GM21723 (cell line): ENCODE measurements at regions not wholly inside any gene's neighbourhood (a gene's known extent, or its start where the extent isn't known, plus 50 kb on each side); places are given as distances from the start of the nearest gene placed in this dataset.

Source experiments
- ATAC-seq: cut with Tn5 transposase; IDR thresholded peaks from one replicate; pipeline ENCODE4 v1.9.1; 2021; ENCODE audit warnings: mild to moderate bottlenecking, moderate library complexity; ENCODE audit not compliant: unreplicated experiment

DNA sequence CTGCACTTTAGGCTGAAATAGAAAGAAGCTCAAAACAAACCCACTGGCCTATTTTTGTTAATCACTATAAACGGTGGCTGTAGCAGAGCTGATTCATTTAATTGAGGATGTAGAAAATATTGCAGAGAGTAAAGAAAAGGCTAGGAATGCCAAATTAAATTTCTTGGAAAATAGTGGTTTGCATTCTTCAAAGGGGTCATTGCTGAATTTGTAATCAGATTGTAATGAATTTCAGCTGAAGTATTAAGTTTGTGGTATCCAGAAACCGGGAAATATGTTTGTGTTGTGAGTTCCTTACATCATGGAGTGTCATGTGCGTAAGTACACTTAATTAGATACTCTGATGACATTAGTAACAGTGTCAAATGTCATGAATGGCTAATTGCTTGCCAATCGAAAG lies 203.0 kb downstream of the SAMD5 start:
- no peak for ATAC-seq

DNA sequence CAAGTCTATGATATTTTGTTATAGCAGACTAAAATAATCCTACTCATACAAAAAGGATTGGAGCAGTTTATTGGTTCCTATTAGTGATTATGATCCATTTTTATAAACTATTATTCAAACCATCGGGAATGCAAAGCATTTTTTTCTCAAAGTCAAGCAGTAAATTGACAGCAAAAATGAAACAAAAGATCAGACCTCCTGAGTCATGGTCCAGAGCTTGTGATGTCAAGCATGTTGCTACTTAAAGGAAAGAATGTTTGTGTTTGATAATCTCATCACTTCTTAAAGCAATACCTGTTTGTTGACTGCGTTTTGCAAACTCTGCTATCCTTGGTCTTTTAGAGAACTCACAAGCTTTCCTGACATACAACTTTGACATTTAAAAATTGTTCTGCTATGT lies 204.4 kb downstream of the SAMD5 start:
- no peak for ATAC-seq

DNA sequence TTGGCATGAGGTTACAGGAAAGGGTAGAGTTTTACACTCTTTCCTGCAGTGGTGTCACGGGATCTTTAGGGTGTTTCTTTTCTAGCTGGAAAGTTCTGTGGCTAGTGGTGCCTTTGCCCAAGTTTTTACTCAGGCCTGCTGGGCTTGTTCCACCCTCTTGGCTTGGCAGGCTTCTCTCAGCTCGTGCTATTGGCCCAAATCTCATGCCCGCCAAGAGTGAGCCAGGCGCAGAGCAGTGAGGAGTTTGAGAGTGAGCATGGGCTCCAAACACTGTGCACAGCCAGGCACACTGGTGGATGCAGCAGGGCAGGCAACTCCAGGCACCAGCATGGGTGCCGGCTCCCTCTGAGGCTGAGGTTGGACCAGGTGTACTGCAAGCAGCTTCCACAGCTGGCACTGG lies 206.5 kb downstream of the SAMD5 start:
- ATAC-seq = no peak

DNA sequence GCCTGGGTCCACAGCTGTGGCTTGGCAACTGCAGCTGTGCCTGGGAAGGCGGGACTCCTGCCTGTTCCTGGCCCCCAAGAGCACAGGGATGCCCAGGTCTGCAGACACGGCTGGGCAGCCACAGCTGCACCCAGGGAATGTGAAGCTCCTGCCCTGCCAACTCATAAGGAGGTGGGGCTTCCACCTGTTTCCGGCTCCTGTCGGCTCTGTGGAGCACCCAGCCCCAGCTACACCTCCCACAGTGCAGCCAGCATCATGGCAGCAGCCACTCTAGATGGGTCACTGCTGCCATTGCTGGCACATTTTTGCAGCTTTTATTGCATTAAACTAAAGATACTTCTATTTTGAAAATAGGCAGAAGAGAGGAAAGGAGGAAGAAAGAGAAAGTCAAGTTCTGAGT lies 207.9 kb downstream of the SAMD5 start:
- ATAC-seq = no peak

DNA sequence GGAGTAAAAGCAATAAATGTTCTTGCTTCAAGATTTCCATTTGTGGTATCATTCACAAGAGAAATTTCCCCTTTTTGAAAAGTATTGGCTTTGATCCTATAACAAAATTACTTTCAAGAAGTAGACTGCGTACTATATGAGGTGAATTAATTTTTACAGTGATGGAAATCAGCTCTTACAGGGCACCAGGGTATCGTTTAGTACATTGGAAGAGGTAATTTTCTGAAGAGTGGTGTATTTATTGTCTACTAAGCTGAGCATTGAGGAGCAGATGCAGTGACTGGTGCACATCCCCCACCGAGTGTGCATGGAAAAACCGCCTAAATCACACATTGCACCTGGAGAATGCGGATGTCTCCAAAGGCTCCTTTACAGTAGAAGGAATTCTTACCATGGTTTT lies 209.5 kb downstream of the SAMD5 start:
- ATAC-seq = no peak

DNA sequence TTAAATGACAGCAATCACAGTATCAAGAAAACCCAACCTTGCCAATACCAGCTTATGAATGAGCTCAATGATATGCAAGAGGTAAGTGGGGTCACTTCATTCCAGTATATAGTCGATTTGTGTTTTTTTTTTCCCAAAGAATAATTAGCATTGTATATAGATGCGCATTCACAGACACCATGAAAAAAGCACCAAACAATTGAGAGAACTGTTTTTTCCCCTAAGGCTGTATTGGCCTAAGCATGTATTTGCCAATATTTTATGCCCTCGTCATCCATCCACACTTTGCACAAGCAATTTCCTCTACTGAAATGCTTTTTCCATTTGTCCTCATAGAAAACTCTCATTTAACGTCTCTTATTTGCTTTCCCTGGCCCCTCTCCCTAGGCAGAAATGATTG lies 213.7 kb downstream of the SAMD5 start:
- ATAC-seq = no peak

DNA sequence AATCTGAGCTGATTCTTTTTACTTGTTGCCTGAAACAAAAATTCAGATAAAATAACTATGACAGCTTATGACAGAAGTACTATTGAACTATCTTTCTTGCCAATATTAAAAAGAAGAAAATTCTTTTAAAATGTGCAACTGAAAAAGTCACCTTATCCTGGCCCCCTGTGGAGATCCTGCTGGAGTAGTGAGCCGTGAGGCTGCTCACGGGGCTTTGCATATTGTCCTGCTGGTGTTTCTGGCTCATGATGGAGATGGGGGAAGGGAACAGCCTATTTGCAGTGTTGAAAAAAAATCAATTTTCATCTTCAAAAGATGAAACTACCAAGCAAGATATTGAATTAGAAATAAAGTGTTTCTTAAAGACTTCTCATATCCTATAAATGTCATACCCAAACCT lies 216.0 kb downstream of the SAMD5 start:
- no peak for ATAC-seq

DNA sequence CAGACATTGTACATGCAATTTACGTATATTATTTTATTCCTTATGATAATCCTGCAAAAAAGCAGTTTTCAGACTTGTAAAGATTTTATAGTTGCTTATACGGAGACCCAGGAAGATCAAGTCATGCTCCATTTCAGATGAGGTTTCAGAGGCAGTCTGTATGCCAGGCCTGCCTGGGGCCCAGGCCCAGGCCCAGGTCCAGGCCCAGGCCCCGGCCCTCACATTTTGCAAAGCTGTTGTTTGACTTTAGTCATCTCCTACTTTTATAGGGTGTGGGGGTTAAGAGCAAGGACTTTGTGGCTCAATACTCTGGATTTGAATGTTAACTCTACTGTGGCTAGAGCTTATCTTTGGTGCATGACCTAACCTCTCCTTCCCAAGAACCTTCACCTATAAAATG lies 217.9 kb downstream of the SAMD5 start:
- no peak for ATAC-seq

DNA sequence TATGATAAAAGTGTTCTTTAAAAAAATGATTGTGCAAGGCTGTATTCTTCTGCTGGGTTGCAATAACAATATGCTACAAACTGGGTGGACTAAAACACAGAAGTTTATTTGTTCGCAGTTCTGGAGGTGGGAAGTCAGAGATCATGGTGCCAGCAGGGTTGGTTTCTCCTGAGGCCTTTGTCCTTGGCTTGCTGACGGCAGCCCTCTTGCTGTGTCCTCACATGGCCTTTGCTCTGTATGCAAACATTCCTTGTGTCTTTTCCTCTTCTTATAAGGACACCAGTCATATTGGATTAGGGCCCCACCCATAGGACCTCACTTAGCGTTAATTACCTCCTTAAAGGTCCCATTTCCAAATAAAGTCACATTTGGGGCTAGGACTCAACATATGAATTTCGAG lies 220.4 kb downstream of the SAMD5 start:
- no peak for ATAC-seq

DNA sequence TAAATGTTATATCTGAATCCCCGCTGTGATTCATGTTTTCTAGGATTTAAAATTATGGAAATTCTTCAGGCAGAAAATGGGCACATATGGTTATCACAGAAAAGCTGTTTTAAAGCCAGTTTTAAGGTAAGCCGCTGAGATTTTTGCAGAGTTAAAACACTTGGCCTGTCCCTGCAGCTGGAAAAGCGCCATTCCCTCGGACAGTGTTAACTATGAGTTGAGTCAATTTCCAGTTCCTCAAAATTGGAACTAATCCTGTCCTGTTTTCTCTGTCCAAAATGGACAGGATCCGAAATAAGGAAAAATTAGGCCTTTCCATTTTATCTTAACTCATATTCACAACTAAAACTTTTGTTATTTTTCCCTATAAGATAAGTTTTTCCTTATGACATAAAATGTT lies 225.2 kb downstream of the SAMD5 start:
- ATAC-seq = no peak

DNA sequence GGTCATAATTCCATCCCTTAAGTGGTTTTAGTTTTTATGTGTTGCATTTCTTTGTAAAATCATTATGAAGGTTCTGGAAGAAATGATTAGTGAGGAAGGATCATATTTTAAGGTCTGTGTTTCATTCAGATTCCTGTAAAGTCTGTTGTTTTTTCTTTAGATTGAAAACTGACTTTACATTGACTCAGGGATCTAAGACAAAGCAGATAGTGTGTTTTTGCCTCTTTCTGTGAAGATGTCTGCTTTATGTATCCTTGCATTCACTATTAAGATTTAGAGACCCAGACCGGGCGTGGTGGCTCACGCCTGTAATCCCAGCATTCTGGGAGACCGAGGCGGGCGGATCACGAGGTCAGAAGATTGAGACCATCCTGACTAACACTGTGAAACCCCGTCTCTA lies 225.7 kb downstream of the SAMD5 start:
- no peak for ATAC-seq

DNA sequence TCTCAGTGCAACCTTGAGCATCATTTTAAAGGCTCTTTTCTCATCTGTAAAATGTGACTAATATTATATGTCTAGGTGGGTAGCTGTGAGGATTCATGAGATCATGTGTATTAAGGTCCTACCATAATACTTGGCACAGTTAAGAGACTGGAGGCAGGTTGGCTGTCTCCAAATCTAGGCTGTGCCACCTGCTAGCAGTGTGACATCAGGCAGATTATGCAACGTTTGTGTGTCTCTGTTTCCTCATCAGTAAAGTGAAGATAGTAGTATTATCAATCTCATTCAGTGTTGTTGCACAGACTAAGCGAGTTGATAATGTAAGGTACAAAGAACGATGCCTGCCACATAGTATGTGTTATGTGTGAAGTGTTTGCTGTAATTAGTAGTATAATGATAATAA lies 227.4 kb downstream of the SAMD5 start:
- no peak for ATAC-seq

DNA sequence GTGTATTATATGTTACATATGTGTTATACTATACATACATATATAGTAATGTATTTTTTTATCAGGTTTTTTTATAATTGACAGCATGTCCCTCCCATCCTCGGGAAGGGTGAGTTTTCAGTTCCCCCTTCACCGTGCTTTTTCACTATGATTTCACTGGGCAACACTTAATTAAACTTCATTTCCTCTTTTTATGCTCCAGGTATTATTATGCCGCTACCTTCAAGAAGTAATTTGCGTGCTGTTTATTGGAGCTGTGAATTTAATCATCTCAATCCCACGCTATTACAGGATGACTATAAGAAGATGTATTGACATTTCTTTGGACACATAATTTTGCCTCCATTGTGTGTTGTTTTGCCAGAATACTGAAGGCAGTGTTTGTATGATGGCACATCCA lies 228.6 kb downstream of the SAMD5 start:
- no peak for ATAC-seq

DNA sequence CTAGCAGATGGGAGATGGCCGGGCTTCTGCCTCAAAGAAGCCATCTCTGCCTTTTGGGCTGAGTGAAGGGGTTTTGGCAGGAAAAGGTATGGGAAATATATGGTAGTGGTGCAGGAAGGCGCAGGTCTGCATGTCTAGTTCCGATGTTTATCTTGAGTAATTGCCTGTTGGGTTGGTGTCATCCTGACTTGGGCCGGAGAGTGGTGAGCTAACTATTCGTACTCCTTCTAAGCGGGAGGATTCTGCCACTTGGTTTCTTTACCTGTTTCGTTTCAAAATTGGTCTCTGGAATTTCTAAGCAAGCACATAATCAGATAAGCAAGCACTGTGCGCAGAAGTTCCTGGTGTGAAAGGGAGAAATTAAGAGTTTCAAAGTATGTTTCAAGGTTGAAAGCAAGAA lies 229.6 kb downstream of the SAMD5 start:
- ATAC-seq = no peak

DNA sequence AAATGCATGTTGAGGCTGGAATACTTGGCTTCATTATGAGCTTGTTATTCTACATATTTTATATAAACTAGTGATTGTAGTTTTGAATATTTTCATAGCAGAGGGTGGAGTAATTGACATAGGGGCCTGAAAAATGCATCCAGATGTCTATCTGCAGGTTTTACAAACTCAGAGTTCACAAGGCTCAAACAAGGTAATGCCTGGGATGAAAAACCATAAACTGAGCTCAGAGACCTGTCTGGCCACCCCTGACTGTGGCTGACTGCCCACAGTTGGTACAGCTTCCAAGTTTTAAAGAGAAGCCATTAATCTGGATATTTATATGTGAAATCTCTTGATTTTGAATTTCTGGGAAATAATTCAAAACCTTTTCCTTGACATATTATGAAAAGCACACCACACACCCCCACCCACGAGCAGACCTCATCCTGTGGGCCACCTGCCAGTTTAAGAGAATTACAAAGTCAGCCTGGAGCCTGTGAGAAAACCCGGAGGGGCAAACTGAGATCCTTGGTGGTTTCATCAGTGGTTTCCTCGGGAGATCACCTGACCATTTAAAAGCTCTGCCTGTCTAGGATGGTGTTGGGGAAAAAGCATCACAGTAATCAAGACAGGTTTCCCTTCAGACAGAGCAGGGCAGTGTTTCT lies 230.1 kb downstream of the SAMD5 start:
- no peak for ATAC-seq

DNA sequence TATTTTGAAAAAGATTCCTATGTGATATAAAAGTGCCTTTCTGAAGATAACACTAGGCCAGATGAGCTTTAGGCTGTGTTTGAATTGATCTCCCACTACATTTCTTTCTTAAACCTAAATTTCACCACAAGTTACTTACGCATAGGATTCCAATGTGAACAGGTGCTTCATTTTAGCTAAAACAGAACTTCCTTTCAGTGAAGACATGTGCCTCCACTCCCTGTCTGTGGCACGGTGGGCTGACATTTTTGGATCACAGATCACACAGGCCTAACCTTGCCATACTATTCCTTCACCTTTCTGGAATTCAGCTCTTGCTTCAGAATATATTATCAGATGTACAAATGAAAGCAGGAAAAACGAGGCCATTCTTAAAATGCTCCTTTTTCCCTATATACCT lies 231.8 kb downstream of the SAMD5 start:
- ATAC-seq = no peak

DNA sequence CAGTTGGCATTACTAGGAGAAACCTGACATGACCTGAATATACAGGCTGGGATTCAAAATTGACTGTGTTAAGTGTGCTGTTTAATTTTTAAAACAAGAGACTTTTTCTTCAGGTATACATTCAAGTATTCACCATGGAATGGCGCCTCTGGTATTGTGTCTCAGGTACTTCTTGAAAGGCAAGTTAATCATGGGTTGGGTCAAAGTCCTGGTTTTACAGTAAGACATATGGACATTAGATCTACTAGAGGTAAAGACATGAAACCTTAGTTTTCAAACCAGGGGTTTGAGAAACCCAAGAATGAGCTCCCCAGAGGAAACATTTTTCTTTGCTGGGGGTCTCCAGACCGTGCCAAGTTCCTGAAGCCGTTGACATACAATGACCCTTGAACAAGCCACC lies 232.4 kb downstream of the SAMD5 start:
- no peak for ATAC-seq

DNA sequence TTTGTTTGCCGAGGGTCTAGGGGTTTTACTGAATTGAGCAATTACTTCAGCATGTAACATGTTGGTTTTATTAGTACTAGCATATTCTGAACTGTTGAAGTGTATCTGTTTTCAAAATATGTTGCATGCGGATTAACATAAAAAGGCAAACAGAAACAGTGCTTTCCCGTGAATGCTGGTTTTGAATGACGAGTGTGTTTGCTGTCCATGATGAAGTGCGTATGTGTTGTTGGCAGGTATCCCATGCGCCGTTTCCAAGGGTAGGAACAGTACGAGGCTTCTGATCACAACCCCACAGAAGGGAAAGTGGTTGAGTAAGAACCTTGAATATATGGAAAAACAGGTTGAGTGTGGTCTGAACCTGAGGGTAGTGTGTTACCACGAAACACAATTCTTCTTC lies 232.9 kb downstream of the SAMD5 start:
- no peak for ATAC-seq

DNA sequence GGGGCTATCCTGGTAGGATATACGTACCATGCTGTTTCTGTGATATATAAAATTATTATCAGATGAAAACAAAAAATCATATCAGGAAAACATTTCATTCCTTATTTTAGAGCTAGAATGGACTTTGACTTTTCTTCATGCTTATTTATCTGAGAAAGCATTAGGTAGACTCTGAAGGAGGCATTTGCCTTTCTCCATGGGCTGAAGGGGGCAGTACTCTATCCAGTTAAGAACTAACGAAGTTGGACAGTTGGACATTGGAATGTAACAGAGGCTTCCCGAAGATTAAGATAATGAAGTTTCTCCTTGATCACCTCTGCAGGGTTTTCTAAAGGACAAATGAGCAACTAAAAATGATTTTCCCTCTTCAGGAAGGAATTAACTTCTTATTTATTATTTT lies 233.9 kb downstream of the SAMD5 start:
- ATAC-seq = no peak

DNA sequence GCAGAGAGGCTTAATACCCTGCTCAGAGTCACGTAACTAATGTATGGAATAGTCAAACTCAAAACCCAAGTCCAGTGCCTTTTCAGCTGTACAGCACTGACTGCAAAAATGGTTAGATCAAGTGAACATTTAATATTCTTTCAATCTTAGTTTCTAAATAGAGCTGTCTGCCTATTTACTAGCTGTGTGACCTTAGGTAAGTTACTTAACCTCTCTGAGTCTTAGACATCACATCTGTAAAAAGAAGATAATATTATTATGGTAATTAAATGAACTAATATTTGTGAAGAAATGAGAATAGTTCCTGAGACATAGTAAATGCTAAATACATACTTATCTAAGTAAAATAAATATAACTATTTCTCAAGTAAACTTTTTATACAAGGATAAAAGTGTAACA lies 235.5 kb downstream of the SAMD5 start:
- no peak for ATAC-seq

DNA sequence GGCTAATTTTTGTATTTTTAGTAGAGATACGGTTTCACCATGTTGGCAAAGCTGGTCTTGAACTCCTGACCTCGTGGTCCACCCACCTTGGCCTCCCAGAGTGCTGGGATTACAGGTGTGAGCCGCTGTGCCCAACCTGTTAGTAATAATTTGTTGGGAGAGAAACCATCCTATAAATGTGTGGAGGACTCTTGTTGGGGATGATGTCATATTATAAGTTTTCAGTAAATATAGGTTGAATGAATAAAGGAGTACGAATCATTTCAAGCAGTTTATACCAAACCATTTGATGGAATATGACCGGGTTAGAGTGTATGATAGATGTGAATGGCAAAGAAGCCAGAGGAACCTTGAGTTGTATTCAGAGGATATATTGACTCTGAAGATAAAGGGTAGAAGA lies 240.8 kb downstream of the SAMD5 start:
- no peak for ATAC-seq

DNA sequence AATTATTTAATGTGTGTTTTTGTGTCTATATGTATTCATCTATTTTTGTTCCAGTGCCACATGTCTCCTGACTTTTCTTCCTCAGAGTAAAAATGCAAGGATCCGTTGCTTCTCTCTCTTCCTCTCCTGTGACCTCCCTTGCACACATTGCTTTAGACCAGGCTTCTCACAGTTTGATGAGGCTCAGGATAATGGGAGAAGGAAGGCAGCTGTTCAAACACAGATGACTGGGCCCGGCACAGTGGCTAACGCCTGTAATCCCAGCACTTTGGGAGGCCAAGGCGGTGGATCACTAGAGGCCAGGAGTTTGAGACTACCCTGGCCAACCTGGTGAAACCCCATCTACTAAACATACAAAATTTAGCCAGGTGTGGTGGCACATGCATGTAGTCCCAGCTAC lies 241.9 kb downstream of the SAMD5 start:
- no peak for ATAC-seq

DNA sequence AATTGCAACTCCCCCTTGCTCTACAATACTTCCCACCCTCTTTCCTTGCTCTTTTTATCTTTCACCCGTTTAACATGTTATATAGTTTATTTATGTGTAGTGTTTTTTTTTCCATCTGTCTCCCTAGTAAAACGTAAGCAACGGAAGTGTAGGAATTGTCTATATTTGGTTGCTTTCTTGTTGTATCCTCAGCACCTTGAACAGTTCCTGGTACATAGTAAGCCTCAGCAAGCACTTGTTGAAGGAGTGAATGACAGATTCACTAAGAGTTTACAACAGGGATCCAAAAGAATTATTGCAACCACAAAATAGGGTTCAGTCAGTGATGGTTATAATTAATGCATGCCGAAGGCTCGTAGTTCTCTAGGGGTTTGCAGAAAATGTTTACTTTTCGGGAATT lies 242.7 kb downstream of the SAMD5 start:
- ATAC-seq = no peak
